H7 (cell line): ENCODE measurements at regions not wholly inside any gene's neighbourhood (a gene's known extent, or its start where the extent isn't known, plus 50 kb on each side); places are given as distances from the start of the nearest gene placed in this dataset.
"Not testable (repeated sequence)": the region's sequence is repeated elsewhere in the genome, so short reads cannot be mapped to it uniquely, and the experiment has no call there.

Experiments used
- DNase-seq: peaks from one replicate; pipeline ENCODE4 v3.0.0; 2012
- H3K27me3 ChIP-seq: 2 replicates; pipeline ENCODE4 v1.6.0; 2011; ENCODE audit warnings: mild to moderate bottlenecking, low read length; ENCODE audit not compliant: control insufficient read depth, insufficient read depth
- H3K36me3 ChIP-seq: replicated peaks from 2 replicates; pipeline ENCODE4 v1.5.1; 2011; ENCODE audit warnings: low read length; ENCODE audit not compliant: control insufficient read depth, insufficient read depth
- H3K4me3 ChIP-seq: 2 replicates; pipeline ENCODE4 v1.5.1; 2011; ENCODE audit warnings: low read depth, mild to moderate bottlenecking, control low read depth, low read length, moderate library complexity; ENCODE audit not compliant: insufficient read depth

GRCh38 chr18:62629031-62629430, 86.3 kb upstream of the PHLPP1 start:
- no peak for DNase-seq

GRCh38 chr18:62631173-62631572, 84.2 kb upstream of the PHLPP1 start:
- no peaks in the 10 kb centered on the region for H3K27me3 ChIP-seq
- no peak for DNase-seq
- no peaks in the 10 kb centered on the region for H3K36me3 ChIP-seq
- H3K4me3 ChIP-seq = no peak overlapping the region

More at GRCh38 chr18:62629031-62629430, 86.3 kb upstream of the PHLPP1 start:
- Histone ChIP-seq H3K4me3 (no peak overlapping the region), H3K27me3 (no peaks in the 10 kb centered on the region), H3K36me3 (no peaks in the 10 kb centered on the region)

- no peak for DNase-seq
- Histone ChIP-seq H3K4me3 (no peak overlapping the region), H3K36me3 (no peaks in the 10 kb centered on the region), H3K27me3 (no peaks in the 10 kb centered on the region)
Observed at GRCh38 chr18:62632788-62633455, 82.4 kb upstream of the PHLPP1 start.

DNA sequence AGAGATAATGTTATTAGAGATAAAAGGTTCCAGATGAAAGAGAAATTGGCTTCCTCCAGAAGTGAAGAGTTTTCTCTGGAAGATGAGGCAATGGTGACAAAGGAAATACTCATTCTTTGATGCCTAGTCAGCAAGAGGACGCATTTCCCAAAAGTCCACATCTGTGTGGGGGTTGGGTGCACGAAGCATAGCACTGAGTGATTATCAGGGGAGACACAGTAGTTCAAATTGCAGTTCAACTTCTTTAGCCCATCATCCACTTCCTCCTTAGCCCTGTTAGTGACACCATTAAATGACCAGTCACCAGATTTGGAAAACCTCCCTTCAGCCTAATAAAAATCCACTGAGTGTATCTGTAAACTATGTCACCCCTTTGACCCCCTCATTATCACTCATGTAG, 80.9 kb upstream of the PHLPP1 start:
- Histone ChIP-seq H3K36me3 (no peaks in the 10 kb centered on the region), H3K27me3 (no peaks in the 10 kb centered on the region), H3K4me3 (no peak overlapping the region)
- DNase-seq = no peak

DNA sequence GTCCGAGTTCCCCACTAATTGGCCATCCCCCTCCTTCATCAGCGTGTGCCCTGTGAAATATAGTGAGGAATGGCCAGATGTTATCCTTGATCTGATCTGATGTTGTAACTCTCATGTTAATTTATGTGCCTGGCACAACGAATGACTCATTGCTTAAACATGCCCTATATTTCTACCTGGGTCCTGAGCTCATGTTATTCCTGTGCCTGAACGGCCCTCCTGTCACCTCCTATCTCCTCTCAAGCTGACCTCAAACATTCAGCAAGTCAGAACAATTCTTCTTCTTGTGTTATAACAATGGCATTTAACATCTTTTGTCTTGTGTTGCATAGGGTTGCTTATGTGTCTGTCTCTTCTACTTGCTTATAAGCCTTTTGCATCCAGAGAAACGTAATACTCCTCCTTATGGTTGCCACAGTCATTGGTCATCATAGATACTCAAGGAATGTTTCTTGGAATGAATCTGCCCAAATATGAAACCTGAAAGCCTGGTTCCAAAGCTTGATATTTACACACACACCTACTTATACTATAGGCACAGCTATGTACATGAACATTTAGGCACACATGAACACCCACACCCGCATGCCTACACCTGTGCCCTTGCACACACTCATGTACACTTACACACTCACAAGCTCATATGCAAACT, 80.2 kb upstream of the PHLPP1 start:
- Histone ChIP-seq H3K36me3 (no peaks in the 10 kb centered on the region), H3K27me3 (no peaks in the 10 kb centered on the region), H3K4me3 (no peak overlapping the region)
- no peak for DNase-seq

DNA sequence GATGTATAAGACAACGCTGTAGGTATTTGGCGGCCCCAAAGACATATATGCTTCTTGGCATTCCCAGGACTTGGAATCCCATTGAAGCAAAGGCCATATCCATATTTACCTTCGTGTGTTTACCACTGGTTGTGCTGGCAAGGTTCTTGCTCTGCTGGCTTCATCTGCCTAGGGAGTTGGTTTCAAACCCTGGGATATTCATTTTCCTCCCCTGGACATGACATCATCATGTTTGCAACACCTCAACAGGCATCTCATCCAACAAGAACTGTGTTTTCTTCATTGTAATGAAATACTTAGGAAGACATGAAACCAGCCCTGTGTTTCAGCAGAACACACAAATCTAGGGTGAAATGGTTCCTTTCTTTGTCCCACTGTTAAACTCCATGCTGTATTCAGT, 77.9 kb upstream of the PHLPP1 start:
- Histone ChIP-seq H3K4me3 (no peak overlapping the region), H3K27me3 (no peaks in the 10 kb centered on the region), H3K36me3 (no peaks in the 10 kb centered on the region)
- DNase-seq = no peak

DNA sequence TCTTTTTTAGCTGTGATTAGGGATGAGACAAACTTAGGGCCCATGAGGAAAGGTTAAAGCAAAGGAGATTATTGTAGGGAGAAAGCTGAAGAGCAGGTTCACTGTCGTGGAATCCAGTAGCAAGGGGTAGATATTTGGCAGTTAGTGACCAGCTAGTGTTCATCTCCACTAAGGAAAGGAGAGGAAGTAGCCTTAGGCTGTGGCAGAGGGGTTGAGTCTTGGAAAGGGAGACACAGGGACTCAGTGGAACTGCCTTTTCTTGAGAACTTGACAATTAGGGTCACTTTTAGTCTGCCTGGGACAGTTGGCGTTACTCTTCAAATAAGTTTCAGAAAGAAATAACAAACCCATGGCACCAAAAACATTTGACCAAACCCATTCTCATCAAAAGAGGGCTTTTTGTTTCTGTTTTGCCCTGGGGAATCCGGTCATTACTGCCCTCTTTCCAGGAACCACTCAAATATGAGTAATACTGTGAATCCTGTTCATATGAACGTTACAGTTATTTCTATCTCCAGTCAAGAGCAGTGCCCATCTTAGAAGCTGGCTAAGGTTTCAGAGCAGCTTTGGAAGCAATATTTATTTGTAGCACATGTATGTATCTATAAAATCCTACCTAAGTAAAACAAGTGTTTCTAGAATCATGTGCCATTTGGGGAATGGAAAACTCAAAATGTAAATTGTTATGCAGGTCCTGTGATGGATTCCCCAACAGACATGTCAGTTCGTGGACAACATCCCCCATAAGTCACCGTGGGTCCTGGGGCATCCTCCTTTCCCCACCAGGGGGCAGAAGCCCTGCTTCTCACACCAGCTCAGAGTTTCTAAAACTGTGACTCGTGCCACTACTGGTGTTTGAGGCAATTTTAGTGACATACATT, 77.3 kb upstream of the PHLPP1 start:
- H3K27me3 ChIP-seq = no peaks in the 10 kb centered on the region
- DNase-seq = peak; percentile 78
- no peak overlapping the region for H3K4me3 ChIP-seq
- H3K36me3 ChIP-seq = no peaks in the 10 kb centered on the region

- no peak for DNase-seq
- Histone ChIP-seq H3K36me3 (no peaks in the 10 kb centered on the region), H3K27me3 (no peaks in the 10 kb centered on the region), H3K4me3 (no peak overlapping the region)
Observed at GRCh38 chr18:62643181-62643580, 72.2 kb upstream of the PHLPP1 start.

DNA sequence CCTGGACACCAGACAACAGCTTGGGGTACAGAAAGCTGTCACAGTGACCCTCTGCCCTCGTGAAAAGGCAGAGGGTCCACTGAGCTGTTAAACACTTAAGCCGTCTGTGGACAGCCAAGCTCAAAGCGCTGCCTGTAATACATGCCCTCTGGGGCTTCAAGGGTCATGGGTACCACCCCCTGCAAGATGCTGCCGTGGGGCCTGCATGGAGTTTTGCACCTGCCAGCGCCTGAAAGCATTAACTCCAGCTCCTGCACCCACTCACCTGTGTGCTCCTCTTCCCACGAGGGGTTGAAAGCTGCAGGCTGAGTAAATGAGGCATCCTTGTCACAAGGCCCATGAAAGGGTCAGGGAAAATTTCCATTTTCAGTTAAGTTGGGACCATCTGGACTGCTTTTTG, 70.6 kb upstream of the PHLPP1 start:
- H3K27me3 ChIP-seq = no peaks in the 10 kb centered on the region
- H3K36me3 ChIP-seq = no peaks in the 10 kb centered on the region
- DNase-seq = no peak
- H3K4me3 ChIP-seq = no peak overlapping the region

- Histone ChIP-seq H3K36me3 (no peaks in the 10 kb centered on the region), H3K27me3 (no peaks in the 10 kb centered on the region), H3K4me3 (no peak overlapping the region)
- DNase-seq = no peak
Observed at GRCh38 chr18:62647179-62647578, 68.2 kb upstream of the PHLPP1 start.

DNA sequence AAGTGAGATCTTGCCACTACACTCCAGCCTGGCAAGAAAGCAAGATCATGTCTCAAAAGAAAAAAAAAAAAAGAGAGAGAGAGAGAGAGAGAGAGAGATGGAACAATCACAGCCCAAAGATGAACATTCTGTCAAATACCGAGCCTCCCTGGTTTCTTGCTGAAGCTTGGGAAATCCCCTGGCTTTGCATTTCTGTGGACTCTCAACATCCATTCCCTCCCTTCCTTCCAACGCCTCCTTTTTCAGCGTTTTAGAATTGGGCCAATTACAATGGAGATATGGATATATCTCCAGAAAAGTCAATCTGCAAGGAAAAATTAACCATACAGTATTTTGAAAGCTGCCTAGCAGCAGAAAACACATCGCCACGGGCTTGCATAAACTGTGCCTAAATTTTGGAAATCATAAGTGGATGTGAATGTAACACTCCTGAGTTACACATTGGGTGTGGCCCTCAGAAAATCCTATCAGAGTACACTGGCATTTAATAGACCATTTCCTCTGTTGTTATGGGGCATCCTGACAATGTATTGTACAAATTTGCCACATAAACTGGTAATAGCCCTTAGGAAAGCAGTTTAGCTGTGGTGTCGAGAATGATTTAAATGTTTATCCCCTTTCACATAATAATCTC, 67.2 kb upstream of the PHLPP1 start:
- Histone ChIP-seq H3K4me3 (no peak overlapping the region), H3K27me3 (no peaks in the 10 kb centered on the region), H3K36me3 (no peaks in the 10 kb centered on the region)
- no peak for DNase-seq

- no peak for DNase-seq
- H3K27me3 ChIP-seq = no peaks in the 10 kb centered on the region
- no peaks in the 10 kb centered on the region for H3K36me3 ChIP-seq
- no peak overlapping the region for H3K4me3 ChIP-seq
Observed at GRCh38 chr18:62651276-62652056, 63.9 kb upstream of the PHLPP1 start.

- not testable (repeated sequence) for H3K27me3 ChIP-seq, DNase-seq, H3K36me3 ChIP-seq, H3K4me3 ChIP-seq
Observed at GRCh38 chr18:62652057-62652629, 63.2 kb upstream of the PHLPP1 start.
